ENCODE measurements at regions not wholly inside any gene's neighbourhood (a gene's known extent, or its start where the extent isn't known, plus 50 kb on each side); places are given as distances from the start of the nearest gene placed in this dataset.
A peak's percentile ranks its signal among the peaks of the same experiment; 100 is the strongest.

DNA sequence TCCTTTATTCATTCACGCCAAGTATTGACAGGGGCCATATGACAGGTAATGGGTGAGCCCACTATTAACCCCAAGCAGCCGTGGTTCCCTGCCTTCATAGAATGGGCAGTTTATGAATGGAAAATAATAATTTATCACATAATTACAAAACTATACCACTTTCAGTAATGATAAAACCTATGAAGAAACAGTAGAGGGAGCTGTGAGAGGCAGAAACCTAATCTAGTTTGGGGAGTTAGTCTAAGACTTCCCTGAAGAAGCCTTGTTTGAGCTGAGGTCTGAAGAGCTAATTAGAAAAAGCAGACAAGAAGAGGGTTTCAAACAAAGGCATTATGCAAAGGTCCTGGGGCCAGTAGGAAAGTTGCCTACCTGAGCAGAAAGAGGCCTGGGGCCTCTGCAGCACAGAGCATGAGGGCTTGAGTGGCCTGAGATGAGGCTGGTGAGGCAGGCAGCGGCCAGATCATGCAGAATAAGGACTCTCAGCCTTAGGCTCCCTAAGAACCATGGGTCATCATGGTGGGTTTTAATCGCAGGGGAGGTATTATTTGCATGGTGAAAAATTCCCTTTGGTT lies 142.8 kb downstream of the ATG4C start:
- H3K4me3 ChIP-seq (replicated peaks; ENCODE audit: low read depth, low read length), result no peak overlapping the region
- TF ChIP-seq, protein P1, sequence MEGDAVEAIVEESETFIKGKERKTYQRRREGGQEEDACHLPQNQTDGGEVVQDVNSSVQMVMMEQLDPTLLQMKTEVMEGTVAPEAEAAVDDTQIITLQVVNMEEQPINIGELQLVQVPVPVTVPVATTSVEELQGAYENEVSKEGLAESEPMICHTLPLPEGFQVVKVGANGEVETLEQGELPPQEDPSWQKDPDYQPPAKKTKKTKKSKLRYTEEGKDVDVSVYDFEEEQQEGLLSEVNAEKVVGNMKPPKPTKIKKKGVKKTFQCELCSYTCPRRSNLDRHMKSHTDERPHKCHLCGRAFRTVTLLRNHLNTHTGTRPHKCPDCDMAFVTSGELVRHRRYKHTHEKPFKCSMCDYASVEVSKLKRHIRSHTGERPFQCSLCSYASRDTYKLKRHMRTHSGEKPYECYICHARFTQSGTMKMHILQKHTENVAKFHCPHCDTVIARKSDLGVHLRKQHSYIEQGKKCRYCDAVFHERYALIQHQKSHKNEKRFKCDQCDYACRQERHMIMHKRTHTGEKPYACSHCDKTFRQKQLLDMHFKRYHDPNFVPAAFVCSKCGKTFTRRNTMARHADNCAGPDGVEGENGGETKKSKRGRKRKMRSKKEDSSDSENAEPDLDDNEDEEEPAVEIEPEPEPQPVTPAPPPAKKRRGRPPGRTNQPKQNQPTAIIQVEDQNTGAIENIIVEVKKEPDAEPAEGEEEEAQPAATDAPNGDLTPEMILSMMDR (IDR thresholded peaks at IDR 0.05; ENCODE audit: insufficient read depth, low read length, poor library complexity, severe bottlenecking), result peak; percentile 28
- no peak for DNase-seq (ENCODE audit: extremely low read depth, insufficient read length)
- H3K36me3 ChIP-seq (ENCODE audit: control insufficient read depth, insufficient read depth, low read length), result no peaks in the 10 kb centered on the region
- H3K27me3 ChIP-seq (replicated peaks; ENCODE audit: control insufficient read depth, insufficient read depth, low read length), result no peaks in the 10 kb centered on the region

DNA sequence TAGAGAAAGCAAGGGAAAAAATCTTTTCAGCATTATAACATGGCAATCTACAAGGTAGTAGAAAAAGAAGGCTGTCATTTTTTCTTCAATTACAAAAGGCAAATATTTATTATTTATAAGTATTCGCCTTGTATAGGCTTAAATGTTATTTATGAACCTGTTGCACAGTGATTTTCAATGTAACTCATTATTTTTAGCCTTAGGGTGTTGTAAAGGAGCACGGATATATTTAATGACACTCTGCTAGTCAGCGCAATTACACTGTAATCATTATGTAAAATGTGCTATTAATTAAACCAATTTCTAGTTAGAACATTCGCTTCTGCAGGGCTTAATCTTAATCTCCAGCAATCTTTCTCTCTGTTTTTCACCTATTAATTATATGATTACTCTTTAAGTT lies 145.0 kb downstream of the ATG4C start:
- Histone ChIP-seq H3K36me3 (ENCODE audit: control insufficient read depth, insufficient read depth, low read length) (no peaks in the 10 kb centered on the region), H3K27me3 (replicated peaks; ENCODE audit: control insufficient read depth, insufficient read depth, low read length) (no peaks in the 10 kb centered on the region), H3K4me3 (replicated peaks; ENCODE audit: low read depth, low read length) (no peak overlapping the region)
- DNase-seq (ENCODE audit: extremely low read depth, insufficient read length), result no peak
- TF ChIP-seq, protein P1 (IDR thresholded peaks at IDR 0.05; ENCODE audit: insufficient read depth, low read length, poor library complexity, severe bottlenecking), result no peak

GRCh38 chr1:62937634-62938296 lies 153.8 kb downstream of the ATG4C start:
- H3K36me3 ChIP-seq (ENCODE audit: control insufficient read depth, insufficient read depth, low read length), result no peaks in the 10 kb centered on the region
- no peak overlapping the region for H3K4me3 ChIP-seq (replicated peaks; ENCODE audit: low read depth, low read length)
- TF ChIP-seq, protein P1 (IDR thresholded peaks at IDR 0.05; ENCODE audit: insufficient read depth, low read length, poor library complexity, severe bottlenecking), result no peak
- no peak for DNase-seq (ENCODE audit: extremely low read depth, insufficient read length)
- no peaks in the 10 kb centered on the region; the same call in none of the 2 replicates for H3K27me3 ChIP-seq (replicated peaks; ENCODE audit: control insufficient read depth, insufficient read depth, low read length)

DNA sequence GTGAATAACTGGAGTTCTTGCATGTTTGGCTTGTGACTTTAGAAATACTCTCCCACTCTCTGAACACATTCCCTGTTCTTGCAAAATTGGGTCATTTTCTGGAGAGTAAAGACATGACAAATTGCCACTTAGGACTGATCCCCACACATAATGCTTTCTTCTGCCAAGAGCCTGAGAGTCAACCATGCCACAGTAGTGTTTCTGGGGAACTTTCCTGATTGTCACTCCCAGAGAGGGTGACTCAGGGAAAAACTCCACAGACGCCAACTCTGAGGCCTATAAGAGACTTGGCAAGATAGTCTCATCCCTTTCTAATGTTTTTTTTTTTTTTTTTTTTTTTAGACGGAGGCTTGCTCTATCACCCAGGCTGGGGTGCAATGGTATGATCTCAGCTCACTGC lies 157.8 kb downstream of the ATG4C start:
- no peak for DNase-seq (ENCODE audit: extremely low read depth, insufficient read length)
- Histone ChIP-seq H3K36me3 (ENCODE audit: control insufficient read depth, insufficient read depth, low read length) (no peaks in the 10 kb centered on the region), H3K27me3 (replicated peaks; ENCODE audit: control insufficient read depth, insufficient read depth, low read length) (no peaks in the 10 kb centered on the region; the same call in none of the 2 replicates), H3K4me3 (replicated peaks; ENCODE audit: low read depth, low read length) (no peak overlapping the region)
- TF ChIP-seq, protein P1 (IDR thresholded peaks at IDR 0.05; ENCODE audit: insufficient read depth, low read length, poor library complexity, severe bottlenecking), result no peak

- Histone ChIP-seq H3K36me3 (ENCODE audit: control insufficient read depth, insufficient read depth, low read length) (no peaks in the 10 kb centered on the region), H3K4me3 (replicated peaks; ENCODE audit: low read depth, low read length) (no peak overlapping the region), H3K27me3 (replicated peaks; ENCODE audit: control insufficient read depth, insufficient read depth, low read length) (no peaks in the 10 kb centered on the region; the same call in 1 of the 2 replicates)
- TF ChIP-seq, protein P1 (IDR thresholded peaks at IDR 0.05; ENCODE audit: insufficient read depth, low read length, poor library complexity, severe bottlenecking), result no peak
- DNase-seq (ENCODE audit: extremely low read depth, insufficient read length), result no peak
Observed at GRCh38 chr1:62946511-62946910, 162.6 kb downstream of the ATG4C start.

Measured in GM06990 (cell line).